ENCODE measurements at regions not wholly inside any gene's neighbourhood (a gene's known extent, or its start where the extent isn't known, plus 50 kb on each side); places are given as distances from the start of the nearest gene placed in this dataset.

GRCh38 chr9:81227507-81228245 is 461.7 kb downstream of the TLE1 start:
- no peak for TF ChIP-seq CTCF (IDR thresholded peaks at IDR 0.05; ENCODE audit: insufficient read depth, low read depth, low read length, missing control alignments)
- DNase-seq (ENCODE audit: low read depth): no peak
- no peak overlapping the region for H3K4me3 ChIP-seq (ENCODE audit: low read length)

- H3K4me3 ChIP-seq (ENCODE audit: low read length): no peak overlapping the region
- no peak for TF ChIP-seq CTCF (IDR thresholded peaks at IDR 0.05; ENCODE audit: insufficient read depth, low read depth, low read length, missing control alignments)
- DNase-seq (ENCODE audit: low read depth): peak; percentile 75
Measured at GRCh38 chr9:81225596-81225995, 463.8 kb downstream of the TLE1 start.

GRCh38 chr9:81224166-81225081 is 464.9 kb downstream of the TLE1 start:
- TF ChIP-seq CTCF (IDR thresholded peaks at IDR 0.05; ENCODE audit: insufficient read depth, low read depth, low read length, missing control alignments): no peak
- no peak overlapping the region for H3K4me3 ChIP-seq (ENCODE audit: low read length)
- DNase-seq (ENCODE audit: low read depth): no peak

GRCh38 chr9:81214975-81215374 is 474.4 kb downstream of the TLE1 start:
- H3K4me3 ChIP-seq (ENCODE audit: low read length): no peak overlapping the region
- TF ChIP-seq CTCF (IDR thresholded peaks at IDR 0.05; ENCODE audit: insufficient read depth, low read depth, low read length, missing control alignments): no peak
- no peak for DNase-seq (ENCODE audit: low read depth)

- TF ChIP-seq CTCF (IDR thresholded peaks at IDR 0.05; ENCODE audit: insufficient read depth, low read depth, low read length, missing control alignments): no peak
- no peak overlapping the region for H3K4me3 ChIP-seq (ENCODE audit: low read length)
- DNase-seq (ENCODE audit: low read depth): no peak
Measured at GRCh38 chr9:81213456-81213855, 475.9 kb downstream of the TLE1 start.

GRCh38 chr9:81211741-81212140 is 477.6 kb downstream of the TLE1 start:
- TF ChIP-seq CTCF (IDR thresholded peaks at IDR 0.05; ENCODE audit: insufficient read depth, low read depth, low read length, missing control alignments): no peak
- no peak overlapping the region for H3K4me3 ChIP-seq (ENCODE audit: low read length)
- DNase-seq (ENCODE audit: low read depth): no peak
